ENCODE measurements at regions not wholly inside any gene's neighbourhood (a gene's known extent, or its start where the extent isn't known, plus 50 kb on each side); places are given as distances from the start of the nearest gene placed in this dataset.

DNA sequence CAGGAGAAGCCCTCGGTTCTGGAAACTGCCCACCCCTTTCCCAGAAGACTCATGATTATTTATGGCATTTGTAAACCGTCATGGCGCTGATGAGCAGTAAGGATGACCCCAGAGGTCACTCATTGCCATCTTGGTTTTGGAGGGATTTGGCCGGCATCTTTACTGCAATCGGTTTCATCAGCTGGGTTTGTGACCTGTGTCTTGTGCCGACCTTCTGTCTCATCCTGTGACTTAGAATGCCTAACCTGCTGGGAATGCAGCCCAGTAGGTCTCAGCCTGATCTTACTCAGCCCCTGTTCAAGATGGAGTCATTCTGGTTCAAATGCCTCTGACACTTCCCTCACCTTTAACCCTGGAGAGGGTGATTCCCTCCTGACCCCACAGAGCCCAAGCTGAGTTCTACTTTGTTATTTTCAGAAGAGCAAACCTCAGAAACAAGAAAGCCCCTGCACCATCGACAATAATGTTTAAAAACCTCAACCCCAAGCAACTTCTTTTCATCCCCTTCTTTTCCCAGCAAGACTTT, 105.5 kb upstream of the SFSWAP start (continued):
- TF ChIP-seq ELF1 (tag; IDR thresholded peaks at IDR 0.05) (no peak), MTA1 (IDR thresholded peaks at IDR 0.05; ENCODE audit: borderline replicate concordance) (0 out of 2 replicates have a peak, but pooled peaks have one; percentile 22), ZNF384 (IDR thresholded peaks at IDR 0.05; ENCODE audit: low read depth, low read length) (no peak), ZNF324 (CRISPR knock-in tag; IDR thresholded peaks at IDR 0.05) (peak; percentile 61; the same call in 1 of the 2 replicates), HLTF (IDR thresholded peaks at IDR 0.05) (no peak), GABPA (tag; conservative IDR thresholded peaks at IDR 0.05; ENCODE audit: low read depth) (peak; percentile 61), SMARCB1 (IDR thresholded peaks at IDR 0.05; ENCODE audit: insufficient read length, low read depth) (no peak), ETV6 (IDR thresholded peaks at IDR 0.05; ENCODE audit: borderline replicate concordance in 1 of 2, low read depth in 2 of 2, low read length in 1 of 2) (no peak), ETV6 (CRISPR knock-in tag; IDR thresholded peaks at IDR 0.05; ENCODE audit: borderline replicate concordance) (no peak), ZNF780A (CRISPR knock-in tag; IDR thresholded peaks at IDR 0.05) (peak; percentile 80), MTF1 (CRISPR knock-in tag; IDR thresholded peaks at IDR 0.05; ENCODE audit: borderline replicate concordance) (no peak), HMG20B (CRISPR knock-in tag; IDR thresholded peaks at IDR 0.05) (0 out of 2 replicates have a peak, but pooled peaks have one; percentile 26), HDAC6 (IDR thresholded peaks at IDR 0.05; ENCODE audit: low read depth, low read length) (no peak), ZNF695 (CRISPR knock-in tag; IDR thresholded peaks at IDR 0.05) (no peak), ZBED1 (IDR thresholded peaks at IDR 0.05) (no peak), RBM22 (IDR thresholded peaks at IDR 0.05; ENCODE audit: low read depth, low read length, poor library complexity, severe bottlenecking) (no peak)
- TF ChIP-seq, protein P1, sequence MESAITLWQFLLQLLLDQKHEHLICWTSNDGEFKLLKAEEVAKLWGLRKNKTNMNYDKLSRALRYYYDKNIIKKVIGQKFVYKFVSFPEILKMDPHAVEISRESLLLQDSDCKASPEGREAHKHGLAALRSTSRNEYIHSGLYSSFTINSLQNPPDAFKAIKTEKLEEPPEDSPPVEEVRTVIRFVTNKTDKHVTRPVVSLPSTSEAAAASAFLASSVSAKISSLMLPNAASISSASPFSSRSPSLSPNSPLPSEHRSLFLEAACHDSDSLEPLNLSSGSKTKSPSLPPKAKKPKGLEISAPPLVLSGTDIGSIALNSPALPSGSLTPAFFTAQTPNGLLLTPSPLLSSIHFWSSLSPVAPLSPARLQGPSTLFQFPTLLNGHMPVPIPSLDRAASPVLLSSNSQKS (CRISPR knock-in tag; IDR thresholded peaks at IDR 0.05), result peak; percentile 53; the same call in 1 of the 2 replicates
- TF ChIP-seq, protein P2, sequence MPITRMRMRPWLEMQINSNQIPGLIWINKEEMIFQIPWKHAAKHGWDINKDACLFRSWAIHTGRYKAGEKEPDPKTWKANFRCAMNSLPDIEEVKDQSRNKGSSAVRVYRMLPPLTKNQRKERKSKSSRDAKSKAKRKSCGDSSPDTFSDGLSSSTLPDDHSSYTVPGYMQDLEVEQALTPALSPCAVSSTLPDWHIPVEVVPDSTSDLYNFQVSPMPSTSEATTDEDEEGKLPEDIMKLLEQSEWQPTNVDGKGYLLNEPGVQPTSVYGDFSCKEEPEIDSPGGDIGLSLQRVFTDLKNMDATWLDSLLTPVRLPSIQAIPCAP (CRISPR knock-in tag; IDR thresholded peaks at IDR 0.05; ENCODE audit: borderline replicate concordance), result no peak
- TF ChIP-seq, protein P3, sequence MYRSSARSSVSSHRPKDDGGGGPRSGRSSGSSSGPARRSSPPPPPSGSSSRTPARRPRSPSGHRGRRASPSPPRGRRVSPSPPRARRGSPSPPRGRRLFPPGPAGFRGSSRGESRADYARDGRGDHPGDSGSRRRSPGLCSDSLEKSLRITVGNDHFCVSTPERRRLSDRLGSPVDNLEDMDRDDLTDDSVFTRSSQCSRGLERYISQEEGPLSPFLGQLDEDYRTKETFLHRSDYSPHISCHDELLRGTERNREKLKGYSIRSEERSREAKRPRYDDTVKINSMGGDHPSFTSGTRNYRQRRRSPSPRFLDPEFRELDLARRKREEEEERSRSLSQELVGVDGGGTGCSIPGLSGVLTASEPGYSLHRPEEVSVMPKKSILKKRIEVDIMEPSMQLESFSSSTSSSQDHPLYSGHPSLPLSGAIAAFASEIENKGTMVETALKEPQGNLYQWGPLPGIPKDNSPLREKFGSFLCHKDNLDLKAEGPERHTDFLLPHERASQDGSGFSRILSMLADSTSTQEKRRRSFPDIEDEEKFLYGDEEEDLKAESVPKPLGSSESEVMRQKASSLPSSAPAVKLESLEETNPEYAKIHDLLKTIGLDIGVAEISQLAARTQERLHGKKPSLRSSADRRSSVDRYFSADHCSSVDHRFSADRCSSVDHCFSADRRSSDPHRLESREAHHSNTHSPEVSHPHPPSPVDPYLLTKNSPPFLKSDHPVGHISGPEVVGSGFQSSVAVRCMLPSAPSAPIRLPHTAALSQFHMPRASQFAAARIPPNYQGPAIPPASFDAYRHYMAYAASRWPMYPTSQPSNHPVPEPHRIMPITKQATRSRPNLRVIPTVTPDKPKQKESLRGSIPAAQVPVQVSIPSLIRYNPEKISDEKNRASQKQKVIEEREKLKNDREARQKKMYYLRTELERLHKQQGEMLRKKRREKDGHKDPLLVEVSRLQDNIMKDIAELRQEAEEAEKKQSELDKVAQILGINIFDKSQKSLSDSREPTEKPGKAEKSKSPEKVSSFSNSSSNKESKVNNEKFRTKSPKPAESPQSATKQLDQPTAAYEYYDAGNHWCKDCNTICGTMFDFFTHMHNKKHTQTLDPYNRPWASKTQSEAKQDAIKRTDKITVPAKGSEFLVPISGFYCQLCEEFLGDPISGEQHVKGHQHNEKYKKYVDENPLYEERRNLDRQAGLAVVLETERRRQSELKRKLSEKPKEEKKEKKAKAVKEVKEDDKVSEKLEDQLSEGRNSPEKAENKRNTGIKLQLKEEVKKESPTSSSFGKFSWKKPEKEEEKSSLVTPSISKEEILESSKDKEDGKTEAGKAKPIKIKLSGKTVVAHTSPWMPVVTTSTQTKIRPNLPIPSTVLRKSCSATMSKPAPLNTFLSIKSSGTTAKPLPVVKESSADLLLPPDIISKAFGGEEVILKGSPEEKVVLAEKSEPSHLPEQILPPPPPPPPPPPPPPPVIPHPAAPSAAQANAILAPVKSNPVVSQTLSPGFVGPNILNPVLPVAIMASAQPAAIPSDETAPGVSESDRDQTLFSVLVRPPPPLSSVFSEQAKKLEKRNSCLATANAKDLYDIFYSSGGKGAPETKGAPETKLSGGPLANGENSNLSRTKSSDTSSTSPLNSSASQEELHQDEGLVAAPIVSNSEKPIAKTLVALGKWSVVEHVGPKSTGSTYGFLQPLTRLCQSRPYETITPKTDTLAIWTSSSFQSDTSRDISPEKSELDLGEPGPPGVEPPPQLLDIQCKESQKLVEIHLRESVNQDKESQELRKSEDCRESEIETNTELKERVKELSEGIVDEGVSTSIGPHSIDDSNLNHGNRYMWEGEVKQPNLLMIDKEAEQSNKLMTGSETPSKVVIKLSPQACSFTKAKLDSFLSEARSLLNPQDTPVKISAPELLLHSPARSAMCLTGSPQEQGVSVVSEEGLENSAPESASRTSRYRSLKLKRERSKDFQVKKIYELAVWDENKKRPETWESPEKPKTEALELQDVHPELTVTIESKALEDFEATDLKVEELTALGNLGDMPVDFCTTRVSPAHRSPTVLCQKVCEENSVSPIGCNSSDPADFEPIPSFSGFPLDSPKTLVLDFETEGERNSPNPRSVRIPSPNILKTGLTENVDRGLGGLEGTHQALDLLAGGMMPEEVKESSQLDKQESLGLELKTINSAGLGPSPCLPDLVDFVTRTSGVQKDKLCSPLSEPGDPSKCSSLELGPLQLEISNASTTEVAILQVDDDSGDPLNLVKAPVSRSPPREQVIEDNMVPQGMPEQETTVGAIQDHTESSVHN (IDR thresholded peaks at IDR 0.05; ENCODE audit: borderline replicate concordance in 1 of 2, low read depth in 1 of 2), result peak in 1 of 2 experiments; percentile 53; a peak in 1 of 4 replicates
